Kidney (tissue), 13 donors: ENCODE measurements at regions not wholly inside any gene's neighbourhood (a gene's known extent, or its start where the extent isn't known, plus 50 kb on each side); places are given as distances from the start of the nearest gene placed in this dataset.
A peak's percentile ranks its signal among the peaks of the same experiment; 100 is the strongest.

Experiments used
- DNase-seq, 5 donors: peaks; one replicate each; pipeline ENCODE4 v3.0.0-alpha.2; 2013 to 2020
- FAIRE-seq: peaks from 2 replicates; lab custom pipeline; 2012; peaks lifted over from hg19 to GRCh38; lab: Jason Lieb, UNC
- H3K27ac ChIP-seq, 2 donors: one replicate each; pipeline ENCODE4 v1.7.0; 2013; ENCODE audit warnings: low read depth in 2 of 2, low read length in 2 of 2, inconsistent platforms in 1 of 2
- H3K27me3 ChIP-seq: one replicate; pipeline ENCODE4 v1.7.1; 2013; ENCODE audit warnings: low read length, inconsistent platforms; ENCODE audit not compliant: control insufficient read depth, insufficient read depth
- H3K36me3 ChIP-seq, 3 donors: one replicate each; pipeline versions ENCODE4 v1.7.0 to v1.7.1; 2013; ENCODE audit warnings: low read length in 3 of 3, control low read depth in 1 of 3, inconsistent platforms in 1 of 3; ENCODE audit not compliant: insufficient read depth in 3 of 3, control insufficient read depth in 2 of 3
- H3K4me1 ChIP-seq, 3 donors: one replicate each; pipeline versions ENCODE4 v1.7.0 to v1.7.1; 2013; ENCODE audit warnings: low read length in 3 of 3, inconsistent platforms in 1 of 3, low read depth in 1 of 3; ENCODE audit not compliant: control insufficient read depth in 2 of 3, insufficient read depth in 2 of 3
- H3K4me3 ChIP-seq, 3 donors: one replicate each; pipeline versions ENCODE4 v1.7.0 to v1.8.1; 2013; ENCODE audit warnings: low read length in 3 of 3, control low read depth in 1 of 3, inconsistent platforms in 1 of 3
- H3K9ac ChIP-seq, 3 donors: one replicate each; pipeline versions ENCODE4 v1.7.0 to v1.7.1; 2013; ENCODE audit warnings: low read length in 3 of 3, control low read depth in 1 of 3, inconsistent platforms in 1 of 3
- H3K9me3 ChIP-seq, 3 donors: one replicate each; pipeline versions ENCODE4 v1.7.0 to v1.7.1; 2013; ENCODE audit warnings: low read length in 3 of 3, control low read depth in 1 of 3, inconsistent platforms in 1 of 3; ENCODE audit not compliant: control insufficient read depth in 2 of 3, insufficient read depth in 1 of 3
- intact Hi-C: fragments of 100-400 bp; cut with DNase I; formaldehyde crosslinking; loops from one replicate; pipeline ENCODE4 v1.11.1; 2022
- TF ChIP-seq, protein P1 (sequence below): IDR thresholded peaks from 3 replicates; pipeline ENCODE4 v1.5.1; 2012; ENCODE audit warnings: mild to moderate bottlenecking, moderate library complexity, borderline replicate concordance; ENCODE audit not compliant: insufficient read depth; ENCODE audit errors: extremely low read depth
- donor health status: control.
- donor health status: control.
- donor health status: control.
- donor health status: control.
- donor health status: control.
- donor health status: DM: yes; HTN: yes; CAD: no.
- donor health status: Normal renal cell carcinoma (clear cell type).

- Histone ChIP-seq H3K27me3 (no peaks in the 10 kb centered on the region), H3K9me3 (no peaks in the 10 kb centered on the region), H3K4me3 (no peak overlapping the region), H3K4me1 (no peaks in the 10 kb centered on the region), H3K9ac (no peak overlapping the region), H3K36me3 (no peaks in the 10 kb centered on the region), H3K27ac (no peak overlapping the region)
- no peak for FAIRE-seq
- DNase-seq = no peak
- intact Hi-C loops = no loop called here
- TF ChIP-seq, protein P1, sequence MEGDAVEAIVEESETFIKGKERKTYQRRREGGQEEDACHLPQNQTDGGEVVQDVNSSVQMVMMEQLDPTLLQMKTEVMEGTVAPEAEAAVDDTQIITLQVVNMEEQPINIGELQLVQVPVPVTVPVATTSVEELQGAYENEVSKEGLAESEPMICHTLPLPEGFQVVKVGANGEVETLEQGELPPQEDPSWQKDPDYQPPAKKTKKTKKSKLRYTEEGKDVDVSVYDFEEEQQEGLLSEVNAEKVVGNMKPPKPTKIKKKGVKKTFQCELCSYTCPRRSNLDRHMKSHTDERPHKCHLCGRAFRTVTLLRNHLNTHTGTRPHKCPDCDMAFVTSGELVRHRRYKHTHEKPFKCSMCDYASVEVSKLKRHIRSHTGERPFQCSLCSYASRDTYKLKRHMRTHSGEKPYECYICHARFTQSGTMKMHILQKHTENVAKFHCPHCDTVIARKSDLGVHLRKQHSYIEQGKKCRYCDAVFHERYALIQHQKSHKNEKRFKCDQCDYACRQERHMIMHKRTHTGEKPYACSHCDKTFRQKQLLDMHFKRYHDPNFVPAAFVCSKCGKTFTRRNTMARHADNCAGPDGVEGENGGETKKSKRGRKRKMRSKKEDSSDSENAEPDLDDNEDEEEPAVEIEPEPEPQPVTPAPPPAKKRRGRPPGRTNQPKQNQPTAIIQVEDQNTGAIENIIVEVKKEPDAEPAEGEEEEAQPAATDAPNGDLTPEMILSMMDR = no peak
Observed at GRCh38 chr17:51397361-51398127, 137.2 kb downstream of the UTP18 start.

GRCh38 chr17:51398128-51398525 is 137.8 kb downstream of the UTP18 start:
- H3K9me3 ChIP-seq = no peaks in the 10 kb centered on the region
- no peak overlapping the region for H3K4me3 ChIP-seq
- H3K27me3 ChIP-seq = no peaks in the 10 kb centered on the region
- FAIRE-seq (no peak), DNase-seq (no peak)
- H3K27ac ChIP-seq = no peak overlapping the region
- H3K9ac ChIP-seq = no peak overlapping the region
- TF ChIP-seq, protein P1 = no peak
- intact Hi-C loops = no loop called here
- H3K36me3 ChIP-seq = no peaks in the 10 kb centered on the region
- no peaks in the 10 kb centered on the region for H3K4me1 ChIP-seq

- intact Hi-C loops = no loop called here
- Histone ChIP-seq H3K4me1 (no peaks in the 10 kb centered on the region), H3K4me3 (no peak overlapping the region), H3K27me3 (no peaks in the 10 kb centered on the region), H3K27ac (no peak overlapping the region), H3K9me3 (no peaks in the 10 kb centered on the region), H3K9ac (no peak overlapping the region), H3K36me3 (no peaks in the 10 kb centered on the region)
- DNase-seq (peak in 1 of 5 donors; percentile 12), FAIRE-seq (no peak)
- TF ChIP-seq, protein P1 = no peak
Observed at GRCh38 chr17:51398687-51399086, 138.3 kb downstream of the UTP18 start.

GRCh38 chr17:51401279-51401678 is 140.9 kb downstream of the UTP18 start:
- no peaks in the 10 kb centered on the region for H3K4me1 ChIP-seq
- H3K27me3 ChIP-seq = no peaks in the 10 kb centered on the region
- H3K4me3 ChIP-seq = no peak overlapping the region
- FAIRE-seq (no peak), DNase-seq (no peak)
- H3K9me3 ChIP-seq = no peaks in the 10 kb centered on the region
- H3K9ac ChIP-seq = no peak overlapping the region
- no peak overlapping the region for H3K27ac ChIP-seq
- TF ChIP-seq, protein P1 = no peak
- intact Hi-C loops = no loop called here
- H3K36me3 ChIP-seq = no peaks in the 10 kb centered on the region
